HUES48 (cell line): ENCODE measurements at regions not wholly inside any gene's neighbourhood (a gene's known extent, or its start where the extent isn't known, plus 50 kb on each side); places are given as distances from the start of the nearest gene placed in this dataset.

Experiments
- H3K27ac ChIP-seq: one replicate; pipeline ENCODE4 v1.7.0; 2013; ENCODE audit warnings: low read depth, low read length, inconsistent platforms
- H3K27me3 ChIP-seq: 2 replicates; pipeline ENCODE4 v1.6.1; 2013; ENCODE audit warnings: mild to moderate bottlenecking, low read length; ENCODE audit not compliant: control insufficient read depth, insufficient read depth
- H3K36me3 ChIP-seq: 2 replicates; pipeline ENCODE4 v1.6.1; 2013; ENCODE audit warnings: low read length; ENCODE audit not compliant: control insufficient read depth, insufficient read depth
- H3K4me1 ChIP-seq: 2 replicates; pipeline ENCODE4 v1.6.1; 2013; ENCODE audit warnings: mild to moderate bottlenecking, low read length; ENCODE audit not compliant: control insufficient read depth, insufficient read depth
- H3K4me3 ChIP-seq: 2 replicates; pipeline ENCODE4 v1.5.1; 2013; ENCODE audit warnings: mild to moderate bottlenecking, low read depth, low read length
- H3K9ac ChIP-seq: 2 replicates; pipeline ENCODE4 v1.6.1; 2013; ENCODE audit warnings: mild to moderate bottlenecking, low read depth, low read length, moderate library complexity
- H3K9me3 ChIP-seq: 2 replicates; pipeline ENCODE4 v1.6.1; 2013; ENCODE audit warnings: low read length; ENCODE audit not compliant: control insufficient read depth, insufficient read depth

- Histone ChIP-seq H3K36me3 (no peaks in the 10 kb centered on the region), H3K4me1 (peaks cover 12% of the 10 kb centered on the region; the same call in 1 of the 2 replicates), H3K9ac (no peak overlapping the region), H3K27ac (no peak overlapping the region), H3K9me3 (no peaks in the 10 kb centered on the region), H3K4me3 (no peak overlapping the region), H3K27me3 (no peaks in the 10 kb centered on the region)
Observed at GRCh38 chr15:93500155-93500554, 411.1 kb upstream of the RGMA start.

GRCh38 chr15:93497291-93497690 is 408.3 kb upstream of the RGMA start:
- H3K4me1 ChIP-seq = peaks cover 12% of the 10 kb centered on the region; the same call in 1 of the 2 replicates
- H3K27ac ChIP-seq = no peak overlapping the region
- H3K4me3 ChIP-seq = no peak overlapping the region
- no peaks in the 10 kb centered on the region for H3K27me3 ChIP-seq
- no peaks in the 10 kb centered on the region for H3K36me3 ChIP-seq
- no peak overlapping the region for H3K9ac ChIP-seq
- no peaks in the 10 kb centered on the region for H3K9me3 ChIP-seq

GRCh38 chr15:93496888-93497287 is 407.9 kb upstream of the RGMA start:
- H3K27ac ChIP-seq = no peak overlapping the region
- H3K4me1 ChIP-seq = peaks cover 12% of the 10 kb centered on the region; the same call in 1 of the 2 replicates
- H3K9me3 ChIP-seq = no peaks in the 10 kb centered on the region
- H3K27me3 ChIP-seq = no peaks in the 10 kb centered on the region
- no peak overlapping the region for H3K9ac ChIP-seq
- H3K4me3 ChIP-seq = no peak overlapping the region
- H3K36me3 ChIP-seq = no peaks in the 10 kb centered on the region

GRCh38 chr15:93495799-93496637 is 407.0 kb upstream of the RGMA start:
- Histone ChIP-seq H3K4me3 (no peak overlapping the region), H3K36me3 (no peaks in the 10 kb centered on the region), H3K4me1 (peaks cover 12% of the 10 kb centered on the region; the same call in 1 of the 2 replicates), H3K27me3 (no peaks in the 10 kb centered on the region), H3K9ac (no peak overlapping the region), H3K27ac (no peak overlapping the region), H3K9me3 (no peaks in the 10 kb centered on the region)

- H3K4me1 ChIP-seq = peaks cover 12% of the 10 kb centered on the region; the same call in 1 of the 2 replicates
- no peak overlapping the region for H3K27ac ChIP-seq
- no peaks in the 10 kb centered on the region for H3K36me3 ChIP-seq
Observed at GRCh38 chr15:93493172-93493571, 404.2 kb upstream of the RGMA start.

GRCh38 chr15:93491291-93491690 is 402.3 kb upstream of the RGMA start:
- Histone ChIP-seq H3K27me3 (no peaks in the 10 kb centered on the region), H3K9ac (no peak overlapping the region), H3K9me3 (no peaks in the 10 kb centered on the region), H3K4me1 (peaks cover 5% of the 10 kb centered on the region; the same call in 1 of the 2 replicates), H3K36me3 (no peaks in the 10 kb centered on the region), H3K27ac (no peak overlapping the region), H3K4me3 (no peak overlapping the region)

More at GRCh38 chr15:93493172-93493571, 404.2 kb upstream of the RGMA start:
- Histone ChIP-seq H3K9me3 (no peaks in the 10 kb centered on the region), H3K9ac (no peak overlapping the region), H3K27me3 (no peaks in the 10 kb centered on the region), H3K4me3 (no peak overlapping the region)

- H3K27ac ChIP-seq = no peak overlapping the region
Observed at GRCh38 chr15:93488296-93488713, 399.3 kb upstream of the RGMA start.

GRCh38 chr15:93486407-93487117 is 397.6 kb upstream of the RGMA start:
- Histone ChIP-seq H3K4me3 (no peak overlapping the region), H3K36me3 (no peaks in the 10 kb centered on the region), H3K4me1 (no peaks in the 10 kb centered on the region), H3K9me3 (no peaks in the 10 kb centered on the region), H3K9ac (no peak overlapping the region), H3K27me3 (no peaks in the 10 kb centered on the region), H3K27ac (no peak overlapping the region)

More at GRCh38 chr15:93488296-93488713, 399.3 kb upstream of the RGMA start:
- no peaks in the 10 kb centered on the region for H3K4me1 ChIP-seq
- no peak overlapping the region for H3K4me3 ChIP-seq
- H3K27me3 ChIP-seq = no peaks in the 10 kb centered on the region
- H3K9me3 ChIP-seq = no peaks in the 10 kb centered on the region
- H3K9ac ChIP-seq = no peak overlapping the region
- H3K36me3 ChIP-seq = no peaks in the 10 kb centered on the region

GRCh38 chr15:93485438-93486327 is 396.7 kb upstream of the RGMA start:
- no peaks in the 10 kb centered on the region for H3K4me1 ChIP-seq
- no peaks in the 10 kb centered on the region for H3K9me3 ChIP-seq
- H3K4me3 ChIP-seq = no peak overlapping the region
- no peak overlapping the region for H3K9ac ChIP-seq
- H3K27ac ChIP-seq = no peak overlapping the region
- H3K27me3 ChIP-seq = no peaks in the 10 kb centered on the region
- H3K36me3 ChIP-seq = no peaks in the 10 kb centered on the region

GRCh38 chr15:93483923-93484322 is 394.9 kb upstream of the RGMA start:
- H3K9ac ChIP-seq = no peak overlapping the region
- H3K27me3 ChIP-seq = peaks cover 6% of the 10 kb centered on the region; the same call in 1 of the 2 replicates
- no peaks in the 10 kb centered on the region for H3K36me3 ChIP-seq
- no peaks in the 10 kb centered on the region for H3K9me3 ChIP-seq
- H3K27ac ChIP-seq = no peak overlapping the region
- H3K4me1 ChIP-seq = peaks cover 6% of the 10 kb centered on the region; the same call in 1 of the 2 replicates
- H3K4me3 ChIP-seq = no peak overlapping the region
